PC-3 (cell line): ENCODE measurements at regions not wholly inside any gene's neighbourhood (a gene's known extent, or its start where the extent isn't known, plus 50 kb on each side); places are given as distances from the start of the nearest gene placed in this dataset.
A peak's percentile ranks its signal among the peaks of the same experiment; 100 is the strongest.

Experiments
- ATAC-seq: fragments of 200-7000 bp; cut with Tn5 transposase; 2 replicates; pipeline ENCODE4 v1.9.1; 2020; ENCODE audit warnings: mild to moderate bottlenecking, moderate library complexity
- BruUV-seq: library from RNA; stranded (reverse); fragments of 400-500 nt; replicated peaks from 2 replicates; lab custom pipeline; 2021; lab: Mats Ljungman, UMichigan
- CTCF ChIA-PET: fragments of 300-600 bp; sonication (Branson Sonifier 250); formaldehyde crosslinking; loops from one replicate; lab custom pipeline; 2022; ENCODE audit warnings: antibody characterized with exemption; lab: Charles Lee
- POLR2A ChIA-PET: fragments of 300-600 bp; sonication (Branson Sonifier 250); formaldehyde crosslinking; loops from one replicate; lab custom pipeline; 2022; ENCODE audit warnings: antibody characterized with exemption; ENCODE audit not compliant: unreplicated experiment; lab: Charles Lee
- DNase-seq: peaks from one replicate; pipeline ENCODE4 v3.0.0-alpha.2; 2015
- H2AFZ ChIP-seq: fragments of 300-600 bp; sonication (generic); 2 replicates; pipeline ENCODE4 v1.6.0; 2016; ENCODE audit warnings: antibody characterized with exemption, low read length
- H3F3A ChIP-seq: fragments of 300-600 bp; sonication (generic); one replicate; pipeline ENCODE4 v1.6.0; 2017; ENCODE audit warnings: antibody characterized with exemption, low read length, control low read depth, mild to moderate bottlenecking; ENCODE audit not compliant: unreplicated experiment
- H3K27ac ChIP-seq: fragments of 300-600 bp; sonication (generic); 2 replicates; pipeline ENCODE4 v1.5.1; 2016; ENCODE audit warnings: mild to moderate bottlenecking, low read length
- H3K27me3 ChIP-seq: fragments of 300-600 bp; sonication (generic); 2 replicates; pipeline ENCODE4 v1.6.1; 2016; ENCODE audit warnings: low read length, mixed read lengths
- H3K36me3 ChIP-seq: fragments of 300-600 bp; sonication (generic); 2 replicates; pipeline ENCODE4 v1.6.1; 2016; ENCODE audit warnings: low read depth, mixed run types, low read length, mixed read lengths
- H3K4me1 ChIP-seq: fragments of 300-600 bp; sonication (generic); 2 replicates; pipeline ENCODE4 v1.5.1; 2016; ENCODE audit warnings: low read length; ENCODE audit not compliant: insufficient read depth
- H3K4me2 ChIP-seq: fragments of 300-600 bp; sonication (generic); 2 replicates; pipeline ENCODE4 v1.6.0; 2016; ENCODE audit warnings: low read length
- H3K4me3 ChIP-seq: fragments of 300-600 bp; sonication (generic); 2 replicates; pipeline ENCODE4 v1.5.1; 2016; ENCODE audit warnings: mild to moderate bottlenecking, low read length, mixed read lengths
- H3K79me2 ChIP-seq: fragments of 300-600 bp; sonication (generic); 2 replicates; pipeline ENCODE4 v1.6.1; 2017; ENCODE audit warnings: low read length, mixed read lengths
- H3K9ac ChIP-seq: fragments of 300-600 bp; sonication (generic); 2 replicates; pipeline ENCODE4 v1.6.0; 2016; ENCODE audit warnings: mild to moderate bottlenecking, low read length
- H3K9me2 ChIP-seq: fragments of 300-600 bp; sonication (generic); replicated peaks from 2 replicates; pipeline ENCODE4 v1.6.1; 2016; ENCODE audit warnings: mixed run types, low read length, mixed read lengths
- H3K9me3 ChIP-seq: fragments of 300-600 bp; sonication (generic); 2 replicates; pipeline ENCODE4 v1.6.1; 2016; ENCODE audit warnings: low read length, mixed read lengths
- H4K20me1 ChIP-seq: fragments of 300-600 bp; sonication (generic); 2 replicates; pipeline ENCODE4 v1.6.1; 2016; ENCODE audit warnings: low read length, mixed read lengths
- EZH2 ChIP-seq: fragments of 300-600 bp; sonication (generic); IDR thresholded peaks from one replicate; pipeline ENCODE4 v1.6.1; 2017; ENCODE audit warnings: antibody characterized with exemption, mild to moderate bottlenecking, low read length; ENCODE audit not compliant: unreplicated experiment
- EZH2phosphoT487 ChIP-seq: fragments of 300-600 bp; sonication (generic); IDR thresholded peaks from 2 replicates; pipeline ENCODE4 v1.6.1; 2018; ENCODE audit warnings: mild to moderate bottlenecking, antibody characterized with exemption, low read length, borderline replicate concordance
- intact Hi-C: fragments of 100-400 bp; cut with micrococcal nuclease; formaldehyde crosslinking; loops from 2 replicates; pipeline ENCODE4 v1.9.0; 2023
- TF ChIP-seq, protein P1 (sequence below): fragments of 300-600 bp; sonication (generic); conservative IDR thresholded peaks from 2 replicates; pipeline ENCODE4 v1.5.1; 2017; ENCODE audit warnings: antibody characterized with exemption, low read depth, mild to moderate bottlenecking, low read length

DNA sequence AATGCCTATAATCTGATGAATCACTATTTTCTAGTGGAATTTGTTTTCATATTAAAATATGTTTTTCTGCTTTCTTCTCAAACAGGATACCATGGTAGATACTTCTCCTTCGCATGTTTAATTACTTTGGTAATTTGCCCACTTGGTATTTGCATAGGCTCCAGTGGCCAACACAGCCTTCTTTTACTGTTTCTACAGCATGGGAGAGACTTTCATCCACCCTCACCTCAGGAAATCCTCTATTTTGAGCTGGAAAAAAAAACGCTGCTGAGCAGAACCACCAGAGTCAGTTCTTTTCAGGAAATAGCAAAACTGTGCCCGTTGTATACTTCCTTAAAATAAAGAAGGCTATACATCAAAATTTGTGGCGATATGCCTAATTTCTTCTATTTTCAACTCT lies 213.3 kb downstream of the MDFIC start:
- H3K4me1 ChIP-seq: peaks cover 29% of the 10 kb centered on the region
- ChIA-PET CTCF (no interaction called here), POLR2A (interaction anchor here (0.6 kb wide), 1 partner anchor 215 kb away, joined by 3 read pairs; no protein-coding TSS in a partner anchor)
- H3K4me3 ChIP-seq: peak overlapping the region; percentile 30
- peak overlapping the region; percentile 49 for H3K9ac ChIP-seq
- H3K27me3 ChIP-seq: no peaks in the 10 kb centered on the region
- H3K36me3 ChIP-seq: no peaks in the 10 kb centered on the region
- peak overlapping the region; percentile 85 for H3K27ac ChIP-seq
- H2AFZ ChIP-seq: no peak overlapping the region
- DNase-seq: peak; percentile 74
- H3K9me2 ChIP-seq: no peaks in the 10 kb centered on the region
- BruUV-seq: no TSS peak
- ATAC-seq: peak; percentile 75
- intact Hi-C loops: loop anchor here (1.0 to 10.0 kb wide), 7 partner anchors 82 to 542 kb away; partner anchors contain the start of gene MDFIC
- TF ChIP-seq EZH2: no peak
- TF ChIP-seq EZH2phosphoT487: no peak
- TF ChIP-seq, protein P1, sequence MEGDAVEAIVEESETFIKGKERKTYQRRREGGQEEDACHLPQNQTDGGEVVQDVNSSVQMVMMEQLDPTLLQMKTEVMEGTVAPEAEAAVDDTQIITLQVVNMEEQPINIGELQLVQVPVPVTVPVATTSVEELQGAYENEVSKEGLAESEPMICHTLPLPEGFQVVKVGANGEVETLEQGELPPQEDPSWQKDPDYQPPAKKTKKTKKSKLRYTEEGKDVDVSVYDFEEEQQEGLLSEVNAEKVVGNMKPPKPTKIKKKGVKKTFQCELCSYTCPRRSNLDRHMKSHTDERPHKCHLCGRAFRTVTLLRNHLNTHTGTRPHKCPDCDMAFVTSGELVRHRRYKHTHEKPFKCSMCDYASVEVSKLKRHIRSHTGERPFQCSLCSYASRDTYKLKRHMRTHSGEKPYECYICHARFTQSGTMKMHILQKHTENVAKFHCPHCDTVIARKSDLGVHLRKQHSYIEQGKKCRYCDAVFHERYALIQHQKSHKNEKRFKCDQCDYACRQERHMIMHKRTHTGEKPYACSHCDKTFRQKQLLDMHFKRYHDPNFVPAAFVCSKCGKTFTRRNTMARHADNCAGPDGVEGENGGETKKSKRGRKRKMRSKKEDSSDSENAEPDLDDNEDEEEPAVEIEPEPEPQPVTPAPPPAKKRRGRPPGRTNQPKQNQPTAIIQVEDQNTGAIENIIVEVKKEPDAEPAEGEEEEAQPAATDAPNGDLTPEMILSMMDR: no peak
- H4K20me1 ChIP-seq: no peaks in the 10 kb centered on the region
- H3F3A ChIP-seq: peaks cover 6% of the 10 kb centered on the region
- H3K4me2 ChIP-seq: peak overlapping the region; percentile 51
- no peaks in the 10 kb centered on the region for H3K79me2 ChIP-seq
- H3K9me3 ChIP-seq: no peaks in the 10 kb centered on the region

DNA sequence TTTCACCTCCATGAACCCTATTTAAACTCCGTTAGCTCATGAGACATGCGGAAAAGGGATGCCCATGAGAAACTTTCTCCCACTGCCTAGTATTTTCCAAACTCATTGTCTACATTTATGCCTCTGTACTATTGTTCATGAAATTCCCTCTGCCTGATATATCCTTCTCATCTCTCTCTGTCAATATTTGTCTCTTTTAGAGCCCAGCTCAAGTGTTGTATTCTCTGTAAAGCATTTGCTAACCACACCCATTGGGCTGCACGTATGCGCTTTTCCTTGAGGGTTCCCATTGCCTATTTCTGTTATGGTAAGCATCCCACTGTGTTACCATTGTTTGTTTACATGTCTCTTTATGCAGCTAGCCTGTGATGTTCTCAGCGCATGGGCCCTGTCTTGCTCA lies 211.4 kb downstream of the MDFIC start:
- no TSS peak for BruUV-seq
- Histone ChIP-seq H3K9ac (no peak overlapping the region), H3K4me1 (peaks cover 34% of the 10 kb centered on the region), H3K79me2 (no peaks in the 10 kb centered on the region), H3K36me3 (no peaks in the 10 kb centered on the region), H3K9me3 (no peaks in the 10 kb centered on the region), H3K4me3 (no peak overlapping the region), H3K27me3 (no peaks in the 10 kb centered on the region), H3K27ac (no peak overlapping the region), H3K4me2 (no peak overlapping the region), H4K20me1 (no peaks in the 10 kb centered on the region), H3F3A (peaks cover 6% of the 10 kb centered on the region), H2AFZ (no peak overlapping the region), H3K9me2 (no peaks in the 10 kb centered on the region)
- intact Hi-C loops: loop anchor here (10.0 kb wide), 1 partner anchor 118 kb away; no protein-coding TSS in a partner anchor
- ATAC-seq: no peak
- POLR2A ChIA-PET: no interaction called here
- CTCF ChIA-PET: no interaction called here
- no peak for DNase-seq
- TF ChIP-seq EZH2phosphoT487: no peak
- TF ChIP-seq, protein P1: no peak
- TF ChIP-seq EZH2: no peak

DNA sequence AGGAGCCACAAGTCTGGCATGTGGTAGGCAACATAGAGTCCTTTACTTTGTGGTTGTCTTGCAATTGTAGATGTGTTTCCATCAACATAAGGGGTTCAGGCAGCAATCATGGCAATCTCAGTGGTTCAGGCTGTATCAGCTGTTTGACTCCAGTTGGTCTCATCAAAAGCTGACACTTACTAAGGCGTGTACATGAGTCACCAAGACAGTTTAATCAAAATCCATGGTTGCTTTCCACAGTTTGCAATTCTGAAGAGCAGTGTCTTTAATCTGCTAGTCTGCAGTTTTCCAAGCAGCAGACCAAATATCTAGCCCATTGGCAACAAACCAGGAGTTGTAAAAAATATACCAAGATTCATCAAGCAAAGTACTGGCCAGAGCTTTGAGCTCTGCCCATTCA lies 210.2 kb downstream of the MDFIC start:
- no peak overlapping the region for H3K4me3 ChIP-seq
- H3K9me2 ChIP-seq: no peaks in the 10 kb centered on the region
- no peak overlapping the region for H2AFZ ChIP-seq
- peaks cover 44% of the 10 kb centered on the region for H3K4me1 ChIP-seq
- DNase-seq (no peak), ATAC-seq (no peak)
- H3K9me3 ChIP-seq: no peaks in the 10 kb centered on the region
- H3K4me2 ChIP-seq: no peak overlapping the region
- no peak overlapping the region for H3K27ac ChIP-seq
- POLR2A ChIA-PET: no interaction called here
- TF ChIP-seq EZH2: no peak
- TF ChIP-seq, protein P1: no peak
- TF ChIP-seq EZH2phosphoT487: no peak
- H3K27me3 ChIP-seq: no peaks in the 10 kb centered on the region
- H3K9ac ChIP-seq: no peak overlapping the region
- no peaks in the 10 kb centered on the region for H4K20me1 ChIP-seq
- no peaks in the 10 kb centered on the region for H3K79me2 ChIP-seq
- peaks cover 6% of the 10 kb centered on the region for H3F3A ChIP-seq
- no TSS peak for BruUV-seq
- CTCF ChIA-PET: no interaction called here
- intact Hi-C loops: loop anchor here (10.0 kb wide), 1 partner anchor 117 kb away; no protein-coding TSS in a partner anchor
- no peaks in the 10 kb centered on the region for H3K36me3 ChIP-seq
